Lung (tissue), 11 donors: ENCODE measurements at regions not wholly inside any gene's neighbourhood (a gene's known extent, or its start where the extent isn't known, plus 50 kb on each side); places are given as distances from the start of the nearest gene placed in this dataset.

Source experiments
- ATAC-seq: fragments of 200-7000 bp; cut with Tn5 transposase; one replicate; pipeline ENCODE4 v1.9.1; 2020; ENCODE audit warnings: moderate number of reproducible peaks; ENCODE audit not compliant: insufficient read depth, low FRiP score
- DNase-seq, 3 donors: peaks; one replicate each; pipeline ENCODE4 v3.0.0-alpha.2; 2013 to 2017
- H3K27ac ChIP-seq, 2 donors: one replicate each; pipeline ENCODE4 v1.5.1; 2013; ENCODE audit warnings: mild to moderate bottlenecking in 2 of 2, moderate library complexity in 2 of 2, control low read depth in 1 of 2, inconsistent platforms in 1 of 2, low read depth in 1 of 2, low read length in 1 of 2
- H3K27me3 ChIP-seq, 3 donors: one replicate each; pipeline ENCODE4 v1.5.1; 2013; ENCODE audit warnings: low read length in 2 of 3; ENCODE audit not compliant: control insufficient read depth in 3 of 3, insufficient read depth in 3 of 3
- H3K36me3 ChIP-seq, 4 donors: one replicate each; pipeline ENCODE4 v1.5.1; 2013; ENCODE audit warnings: low read length in 4 of 4, mild to moderate bottlenecking in 1 of 4, moderate library complexity in 1 of 4; ENCODE audit not compliant: control insufficient read depth in 4 of 4, insufficient read depth in 4 of 4
- H3K4me1 ChIP-seq, 5 donors: one replicate each; pipeline ENCODE4 v1.5.1; 2013; ENCODE audit warnings: low read length in 5 of 5, mild to moderate bottlenecking in 2 of 5, moderate library complexity in 1 of 5; ENCODE audit not compliant: control insufficient read depth in 5 of 5, insufficient read depth in 5 of 5
- H3K4me3 ChIP-seq: one replicate; pipeline ENCODE4 v1.5.1; 2013; ENCODE audit warnings: mild to moderate bottlenecking, control low read depth, moderate library complexity
- H3K9ac ChIP-seq, 2 donors: one replicate each; pipeline ENCODE4 v1.5.1; 2013; ENCODE audit warnings: low read length in 2 of 2, control low read depth in 1 of 2; ENCODE audit not compliant: insufficient read depth in 1 of 2
- H3K9me3 ChIP-seq, 4 donors: one replicate each; pipeline ENCODE4 v1.5.1; 2013; ENCODE audit warnings: low read length in 3 of 4, mild to moderate bottlenecking in 1 of 4, moderate library complexity in 1 of 4; ENCODE audit not compliant: control insufficient read depth in 4 of 4, insufficient read depth in 3 of 4
- WGBS, 2 donors: extraction: QIAGEN DNeasy Blood & Tissue Kit; methylation state at CpG; one replicate each; pipeline ENCODE4 v1.1.7; 2013; 5-methylcytosine and 5-hydroxymethylcytosine counted together
- TF ChIP-seq, protein P1 (sequence below): IDR thresholded peaks from 2 replicates; pipeline ENCODE4 v1.5.1; 2012; ENCODE audit warnings: mild to moderate bottlenecking; ENCODE audit errors: control extremely low read depth, extremely low read depth
- donor health status: control.
- donor health status: control.
- donor health status: Bipolar disorder and iron deficiency.
- donor health status: healthy.
- donor health status: DM: yes; HTN: yes; CAD: no.

DNA sequence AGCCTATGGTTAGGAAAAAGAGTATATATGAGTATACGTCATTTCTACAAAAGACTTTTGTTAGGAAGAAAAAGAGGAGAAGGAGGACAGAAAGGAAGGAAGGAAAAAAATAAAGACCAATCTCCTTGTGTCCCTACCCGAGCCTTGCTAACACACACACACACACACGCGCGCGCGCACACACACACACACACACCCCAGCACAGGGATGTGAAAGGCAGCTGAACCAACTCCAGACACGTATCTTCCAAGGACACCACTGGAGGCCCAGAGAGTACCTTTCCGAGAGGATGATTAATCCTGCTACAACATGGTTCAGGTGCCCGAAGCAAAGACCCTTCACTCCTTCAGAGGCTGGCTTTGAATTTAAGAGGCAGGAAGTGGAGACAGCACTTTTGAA lies 56.9 kb upstream of the GALNT10 start:
- H3K4me1 ChIP-seq: peaks cover 0 to 2% (median 1%) of the 10 kb centered on the region in 5 donors
- ATAC-seq (no peak), DNase-seq (no peak)
- H3K27me3 ChIP-seq: no peaks in the 10 kb centered on the region
- no peak overlapping the region for H3K4me3 ChIP-seq
- WGBS, 2 donors: 79 to 84% methylated on average over 10 of the region's 10 CpGs
- TF ChIP-seq, protein P1, sequence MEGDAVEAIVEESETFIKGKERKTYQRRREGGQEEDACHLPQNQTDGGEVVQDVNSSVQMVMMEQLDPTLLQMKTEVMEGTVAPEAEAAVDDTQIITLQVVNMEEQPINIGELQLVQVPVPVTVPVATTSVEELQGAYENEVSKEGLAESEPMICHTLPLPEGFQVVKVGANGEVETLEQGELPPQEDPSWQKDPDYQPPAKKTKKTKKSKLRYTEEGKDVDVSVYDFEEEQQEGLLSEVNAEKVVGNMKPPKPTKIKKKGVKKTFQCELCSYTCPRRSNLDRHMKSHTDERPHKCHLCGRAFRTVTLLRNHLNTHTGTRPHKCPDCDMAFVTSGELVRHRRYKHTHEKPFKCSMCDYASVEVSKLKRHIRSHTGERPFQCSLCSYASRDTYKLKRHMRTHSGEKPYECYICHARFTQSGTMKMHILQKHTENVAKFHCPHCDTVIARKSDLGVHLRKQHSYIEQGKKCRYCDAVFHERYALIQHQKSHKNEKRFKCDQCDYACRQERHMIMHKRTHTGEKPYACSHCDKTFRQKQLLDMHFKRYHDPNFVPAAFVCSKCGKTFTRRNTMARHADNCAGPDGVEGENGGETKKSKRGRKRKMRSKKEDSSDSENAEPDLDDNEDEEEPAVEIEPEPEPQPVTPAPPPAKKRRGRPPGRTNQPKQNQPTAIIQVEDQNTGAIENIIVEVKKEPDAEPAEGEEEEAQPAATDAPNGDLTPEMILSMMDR: no peak
- no peak overlapping the region for H3K9ac ChIP-seq
- peaks cover 0 to 1% (median 0%) of the 10 kb centered on the region in 4 donors for H3K9me3 ChIP-seq
- H3K27ac ChIP-seq: no peak overlapping the region
- no peaks in the 10 kb centered on the region for H3K36me3 ChIP-seq

DNA sequence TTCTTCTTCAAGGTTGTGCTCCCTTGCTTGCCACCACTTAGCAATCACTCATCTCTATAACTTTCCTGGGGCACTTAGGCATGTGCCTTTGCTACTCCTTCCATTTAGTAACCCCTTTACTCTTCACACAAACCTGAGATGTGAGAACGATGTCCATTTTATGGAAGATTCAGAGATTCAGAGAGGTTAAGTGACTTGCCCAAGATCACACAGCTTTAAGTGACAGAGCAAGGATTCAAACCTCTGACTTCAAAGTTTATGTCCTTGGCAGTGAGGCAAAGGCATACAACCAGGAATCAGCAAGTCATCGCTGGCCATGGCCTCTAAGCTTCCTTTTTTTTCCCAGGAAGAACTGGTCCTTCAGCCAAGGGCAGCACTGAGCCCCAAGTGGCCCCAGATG lies 56.0 kb upstream of the GALNT10 start:
- H3K27ac ChIP-seq: no peak overlapping the region
- no peaks in the 10 kb centered on the region for H3K36me3 ChIP-seq
- H3K9ac ChIP-seq: no peak overlapping the region
- TF ChIP-seq, protein P1: no peak
- WGBS, 2 donors: 81 to 93% methylated on average over 2 of the region's 2 CpGs
- H3K9me3 ChIP-seq: peaks cover 0 to 1% (median 0%) of the 10 kb centered on the region in 4 donors
- no peak for ATAC-seq
- no peak for DNase-seq
- no peak overlapping the region for H3K4me3 ChIP-seq
- no peaks in the 10 kb centered on the region for H3K27me3 ChIP-seq
- H3K4me1 ChIP-seq: peaks cover 0 to 7% (median 1%) of the 10 kb centered on the region in 5 donors

DNA sequence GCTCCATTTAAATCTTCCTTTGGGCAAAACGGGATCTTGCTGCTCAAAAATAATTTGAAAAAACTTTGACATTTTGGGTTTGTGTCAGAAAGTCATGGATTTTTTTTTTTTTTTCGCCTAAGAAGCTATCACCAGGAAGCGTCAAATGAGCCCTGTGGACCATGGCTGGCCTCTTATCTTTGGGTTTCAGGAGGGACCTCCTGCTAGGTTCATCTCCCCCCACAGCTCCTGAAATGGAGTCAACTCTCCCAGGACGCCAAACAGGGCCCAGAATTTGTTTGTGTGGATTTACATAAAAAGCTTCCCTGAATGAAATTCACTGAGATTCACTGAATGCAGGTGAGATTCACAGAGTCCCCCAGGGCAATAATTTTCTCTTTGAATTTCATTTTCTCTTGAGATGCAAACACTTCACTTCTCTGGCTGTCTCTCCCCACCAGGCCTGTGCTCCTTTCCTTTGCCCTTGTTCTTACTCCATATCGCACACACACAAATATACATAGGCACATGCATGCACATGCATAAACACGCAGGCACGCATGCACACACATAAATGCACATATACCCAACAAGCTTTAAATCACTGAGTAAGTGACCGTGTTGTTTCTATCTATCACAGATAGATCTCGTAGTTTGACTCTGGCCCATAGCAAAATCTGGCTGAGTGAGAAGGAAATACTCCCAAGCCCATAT lies 55.3 kb upstream of the GALNT10 start:
- TF ChIP-seq, protein P1: no peak
- 79 to 83% methylated on average over 9 of the region's 9 CpGs for WGBS, 2 donors
- H3K27me3 ChIP-seq: no peaks in the 10 kb centered on the region
- no peaks in the 10 kb centered on the region for H3K36me3 ChIP-seq
- ATAC-seq (no peak), DNase-seq (no peak)
- H3K27ac ChIP-seq: no peak overlapping the region
- H3K9ac ChIP-seq: no peak overlapping the region
- peaks cover 0 to 1% (median 0%) of the 10 kb centered on the region in 4 donors for H3K9me3 ChIP-seq
- no peak overlapping the region for H3K4me3 ChIP-seq
- peaks cover 0 to 10% (median 1%) of the 10 kb centered on the region in 5 donors for H3K4me1 ChIP-seq
